Choroid plexus epithelial cell (primary cell): ENCODE measurements at regions not wholly inside any gene's neighbourhood (a gene's known extent, or its start where the extent isn't known, plus 50 kb on each side); places are given as distances from the start of the nearest gene placed in this dataset.

Experiments
- DNase-seq: peaks from one replicate; pipeline ENCODE4 v3.0.0-alpha.2; 2010; ENCODE audit warnings: low read depth
- H3K4me3 ChIP-seq: 2 replicates; pipeline ENCODE4 v1.5.1; 2011; ENCODE audit warnings: low read depth, mild to moderate bottlenecking, control low read depth, low read length, moderate library complexity
- TF ChIP-seq, protein P1 (sequence below): conservative IDR thresholded peaks from 2 replicates; pipeline ENCODE4 v1.5.1; 2011; ENCODE audit warnings: low read depth, mild to moderate bottlenecking, control low read depth, inconsistent platforms, low read length, moderate library complexity

DNA sequence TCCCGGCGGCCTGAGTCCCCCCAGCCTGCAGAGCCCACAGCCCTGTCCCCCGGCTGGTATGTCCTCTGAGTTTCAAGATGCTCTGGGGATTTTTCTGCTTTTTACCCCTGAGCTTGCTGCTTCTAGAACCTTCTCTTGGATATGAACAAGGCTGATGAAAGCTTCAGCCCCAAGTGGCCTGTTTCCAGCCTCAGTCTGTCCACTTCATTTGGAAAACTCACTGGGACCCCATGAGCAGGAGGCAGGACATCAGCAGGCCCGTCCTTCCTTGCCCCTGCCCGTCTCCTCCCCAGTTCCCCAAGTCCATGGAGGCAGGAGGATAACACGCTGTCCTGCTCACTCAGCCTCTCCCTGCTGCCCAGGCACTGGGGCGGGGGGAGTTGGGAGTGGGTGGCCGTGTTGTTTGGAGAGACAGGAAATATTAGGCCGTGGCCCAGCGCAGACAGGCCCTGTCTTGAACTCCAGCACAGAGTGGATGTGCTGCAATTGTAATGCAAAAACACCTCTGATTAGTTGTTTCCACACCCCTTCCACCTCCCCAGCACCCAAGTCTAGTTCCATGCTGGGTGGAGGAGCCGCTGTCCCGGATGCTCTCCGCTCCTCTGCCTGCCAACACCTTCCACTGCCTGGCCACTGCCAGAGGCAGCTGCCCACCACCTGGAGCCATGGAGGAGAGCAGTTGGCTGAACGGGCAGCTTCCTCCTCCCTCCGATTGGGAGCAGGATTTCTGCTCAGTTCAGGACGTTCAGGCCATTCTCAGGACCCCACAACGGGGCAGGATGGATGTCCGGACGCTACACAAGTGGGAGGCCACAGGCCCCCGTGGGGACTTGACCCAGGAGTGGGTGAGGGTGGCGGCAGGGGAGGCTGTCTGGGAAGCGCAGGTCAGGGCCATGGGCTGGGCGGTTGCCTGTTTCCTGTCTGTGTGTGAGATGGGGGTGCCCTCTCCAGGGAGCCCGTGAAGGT, 216.9 kb upstream of the GSE1 start:
- TF ChIP-seq, protein P1, sequence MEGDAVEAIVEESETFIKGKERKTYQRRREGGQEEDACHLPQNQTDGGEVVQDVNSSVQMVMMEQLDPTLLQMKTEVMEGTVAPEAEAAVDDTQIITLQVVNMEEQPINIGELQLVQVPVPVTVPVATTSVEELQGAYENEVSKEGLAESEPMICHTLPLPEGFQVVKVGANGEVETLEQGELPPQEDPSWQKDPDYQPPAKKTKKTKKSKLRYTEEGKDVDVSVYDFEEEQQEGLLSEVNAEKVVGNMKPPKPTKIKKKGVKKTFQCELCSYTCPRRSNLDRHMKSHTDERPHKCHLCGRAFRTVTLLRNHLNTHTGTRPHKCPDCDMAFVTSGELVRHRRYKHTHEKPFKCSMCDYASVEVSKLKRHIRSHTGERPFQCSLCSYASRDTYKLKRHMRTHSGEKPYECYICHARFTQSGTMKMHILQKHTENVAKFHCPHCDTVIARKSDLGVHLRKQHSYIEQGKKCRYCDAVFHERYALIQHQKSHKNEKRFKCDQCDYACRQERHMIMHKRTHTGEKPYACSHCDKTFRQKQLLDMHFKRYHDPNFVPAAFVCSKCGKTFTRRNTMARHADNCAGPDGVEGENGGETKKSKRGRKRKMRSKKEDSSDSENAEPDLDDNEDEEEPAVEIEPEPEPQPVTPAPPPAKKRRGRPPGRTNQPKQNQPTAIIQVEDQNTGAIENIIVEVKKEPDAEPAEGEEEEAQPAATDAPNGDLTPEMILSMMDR = no peak
- H3K4me3 ChIP-seq = no peak overlapping the region
- peak; percentile 66 for DNase-seq

DNA sequence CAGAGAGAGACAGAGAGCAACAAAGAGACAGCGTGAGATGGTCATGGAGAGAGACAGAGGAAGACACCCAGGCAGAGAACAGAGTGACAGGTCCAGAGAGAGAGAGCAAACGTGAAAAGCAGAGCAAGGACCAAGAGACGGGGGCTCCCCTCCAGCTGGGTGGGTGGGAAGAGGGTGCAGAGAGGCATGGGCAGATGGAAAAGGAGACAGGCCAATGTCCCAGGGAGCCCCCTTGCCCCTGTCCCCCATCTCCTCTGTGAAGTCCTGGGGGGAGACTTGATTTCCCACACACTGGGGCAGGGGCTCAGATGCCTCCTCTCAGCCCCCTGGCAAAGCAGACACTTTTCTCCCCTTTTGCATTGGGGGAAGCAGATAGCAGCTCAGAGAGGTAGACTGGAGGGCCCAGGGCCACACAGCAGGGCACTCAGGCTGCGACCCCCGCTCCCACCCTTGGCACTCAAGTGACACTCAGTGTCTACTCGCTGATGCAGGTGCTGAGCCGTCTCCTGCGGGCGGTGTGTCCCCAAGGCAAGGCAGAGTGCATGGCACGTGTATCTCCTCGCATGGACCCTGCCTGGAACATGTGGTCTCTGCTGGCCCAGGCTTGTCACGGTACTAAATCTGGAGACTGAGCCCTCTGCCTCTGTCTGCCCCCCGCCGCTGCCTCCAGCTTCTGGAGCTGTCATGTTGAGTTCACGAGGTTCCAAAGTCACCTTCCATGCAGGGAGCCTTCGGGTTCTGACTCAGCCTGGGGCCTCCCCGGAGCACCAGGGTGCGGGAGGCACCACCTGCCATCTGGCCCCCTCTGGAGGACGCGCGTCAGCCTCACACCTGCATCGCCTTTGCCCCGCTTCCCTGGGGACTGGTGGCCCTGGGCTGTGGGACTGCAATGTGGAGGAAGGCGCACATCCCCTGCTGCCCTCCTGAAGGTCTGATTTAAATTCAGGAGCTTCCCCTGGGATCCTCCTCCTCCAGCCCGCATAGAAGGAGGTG, 215.9 kb upstream of the GSE1 start:
- TF ChIP-seq, protein P1 = peak; percentile 20
- peak; percentile 53 for DNase-seq
- no peak overlapping the region for H3K4me3 ChIP-seq

DNA sequence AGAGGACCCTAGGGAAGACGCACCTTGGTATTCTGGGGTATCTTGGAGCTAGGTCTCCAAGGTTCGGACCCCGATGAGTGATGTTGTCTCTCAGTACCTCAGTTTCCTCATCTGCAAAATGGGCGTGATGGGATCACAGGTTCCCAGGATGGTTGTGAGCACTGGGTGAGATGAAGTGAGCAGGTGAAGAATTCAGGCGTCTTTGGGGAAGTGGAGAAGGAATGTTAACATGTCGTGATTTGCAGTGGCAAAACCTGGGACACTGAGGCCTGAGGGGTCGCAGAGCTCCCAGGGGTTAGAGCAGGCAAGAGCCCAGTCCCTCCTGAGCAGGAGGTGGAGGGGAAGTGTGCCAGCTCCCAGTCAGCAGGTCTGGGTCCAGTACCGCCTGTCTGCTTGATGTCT, 215.1 kb upstream of the GSE1 start:
- DNase-seq = no peak
- TF ChIP-seq, protein P1 = no peak
- H3K4me3 ChIP-seq = no peak overlapping the region

DNA sequence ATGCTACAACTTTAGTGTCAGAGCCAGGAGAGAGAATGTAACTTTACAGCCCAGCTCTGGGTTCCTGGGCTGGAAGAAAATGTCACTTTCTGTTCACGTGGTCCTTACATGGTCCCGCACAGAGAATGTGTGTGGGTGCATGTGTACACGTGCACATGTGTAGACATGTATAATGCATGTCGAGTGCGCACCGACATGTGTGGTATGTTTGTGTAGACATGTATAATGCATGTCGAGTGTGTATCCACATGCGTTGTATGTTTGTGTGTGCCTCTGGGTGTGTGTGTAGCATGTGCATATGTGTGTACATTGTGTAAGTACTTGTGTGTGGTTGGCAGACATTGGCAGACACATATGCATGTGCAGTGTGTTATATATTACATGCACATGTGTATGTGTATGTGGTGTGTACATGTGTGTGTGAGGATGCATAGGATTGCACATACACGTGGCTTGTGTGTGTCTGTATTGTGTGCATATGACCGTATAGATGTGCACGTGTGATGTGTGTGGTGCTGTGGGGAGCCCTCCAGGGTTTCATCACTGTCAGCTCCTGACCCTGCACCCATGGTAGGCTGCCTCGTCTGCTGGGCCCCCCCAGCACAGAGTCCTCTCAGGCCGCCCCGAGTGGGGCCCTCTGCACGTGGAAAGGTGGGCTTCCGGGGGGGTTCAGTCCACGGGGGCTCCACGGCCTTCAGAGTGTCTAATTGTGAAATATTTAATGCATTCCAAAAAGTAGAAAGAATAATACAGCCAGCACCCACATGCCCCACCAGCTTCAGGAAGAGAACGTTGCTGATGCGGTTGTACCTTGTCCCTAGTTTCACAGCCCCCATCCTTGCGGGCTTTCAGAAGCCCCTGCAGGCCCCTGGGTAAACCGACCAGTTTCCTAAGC, 214.2 kb upstream of the GSE1 start:
- no peak for DNase-seq
- TF ChIP-seq, protein P1 = no peak
- H3K4me3 ChIP-seq = no peak overlapping the region

DNA sequence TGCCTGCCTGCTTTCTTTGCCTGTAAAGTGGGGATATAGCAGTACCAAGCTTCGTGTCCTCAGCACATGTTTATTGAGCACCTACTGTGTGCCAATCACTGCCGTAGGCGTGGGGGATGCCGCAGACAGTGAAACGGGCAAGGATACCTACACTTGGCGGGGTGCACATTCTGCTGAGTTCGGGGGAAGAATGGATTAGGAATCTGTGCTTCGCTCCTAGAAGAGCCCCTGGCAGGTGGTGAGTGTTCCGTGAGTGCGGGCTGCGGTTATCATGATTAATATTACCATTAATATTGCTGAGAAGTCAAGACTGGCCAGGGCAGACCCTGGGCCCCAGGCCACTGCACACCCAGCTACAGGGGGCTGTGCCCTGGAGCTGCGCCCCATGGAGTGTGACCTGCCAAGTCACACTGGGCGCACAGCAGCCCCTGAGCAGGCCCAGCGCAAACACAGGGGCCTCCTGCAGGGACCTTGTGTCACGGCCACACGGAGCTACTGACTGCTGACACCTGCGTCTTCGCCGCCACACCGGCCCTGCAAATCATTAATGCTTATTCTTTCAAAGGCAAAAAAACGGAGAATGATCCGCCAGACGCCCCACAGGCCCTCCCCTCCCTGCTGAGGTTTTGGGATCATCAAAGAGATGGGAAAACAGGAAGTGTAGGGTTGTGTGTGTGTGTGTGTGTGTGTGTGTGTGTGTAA, 213.4 kb upstream of the GSE1 start:
- TF ChIP-seq, protein P1 = no peak
- DNase-seq = no peak
- H3K4me3 ChIP-seq = no peak overlapping the region
